Left lung (tissue), 4 donors: ENCODE measurements at regions not wholly inside any gene's neighbourhood (a gene's known extent, or its start where the extent isn't known, plus 50 kb on each side); places are given as distances from the start of the nearest gene placed in this dataset.

Experiments
- ATAC-seq: fragments of 200-7000 bp; cut with Tn5 transposase; one replicate; pipeline ENCODE4 v1.9.1; 2020; ENCODE audit warnings: moderate library complexity
- DNase-seq, 4 donors: peaks; one replicate each; pipeline ENCODE4 v3.0.0-alpha.2; 2013 to 2020
- H3K27ac ChIP-seq, 2 donors: fragments of 200-600 bp; sonication (generic) in 1 of 2; one replicate each; pipeline versions ENCODE4 v1.5.0 to v1.8.0; 2020 to 2021
- H3K27me3 ChIP-seq, 2 donors: fragments of 200-600 bp; sonication (generic) in 1 of 2; one replicate each; pipeline versions ENCODE4 v1.5.0 to v1.8.0; 2020 to 2021
- H3K36me3 ChIP-seq, 2 donors: fragments of 200-600 bp; sonication (generic) in 1 of 2; one replicate each; pipeline versions ENCODE4 v1.5.0 to v1.8.0; 2020 to 2021
- H3K4me1 ChIP-seq, 2 donors: fragments of 200-600 bp; one replicate each; pipeline ENCODE4 v1.8.0; 2021
- H3K4me3 ChIP-seq, 2 donors: fragments of 200-600 bp; sonication (generic) in 1 of 2; one replicate each; pipeline versions ENCODE4 v1.5.0 to v1.8.0; 2020 to 2021; ENCODE audit warnings: mild to moderate bottlenecking in 1 of 2
- H3K9me3 ChIP-seq, 2 donors: fragments of 200-600 bp; sonication (generic) in 1 of 2; one replicate each; pipeline versions ENCODE4 v1.5.0 to v1.8.0; 2020 to 2021
- CTCF ChIP-seq, 2 donors: fragments of 200-600 bp; sonication (generic) in 1 of 2; IDR thresholded peaks; one replicate each; pipeline versions ENCODE4 v1.5.0 to v1.8.0; 2021; ENCODE audit warnings: antibody characterized with exemption in 2 of 2
- intact Hi-C, 2 donors: fragments of 100-400 bp; cut with DNase I; formaldehyde crosslinking; loops; one replicate each; pipeline versions ENCODE4 v1.11.2 to v1.14.2; 2022
- donor health status: DM: no; HTN: yes; CAD: no.
- donor health status: DM: no; HTN: no; CAD: no.

DNA sequence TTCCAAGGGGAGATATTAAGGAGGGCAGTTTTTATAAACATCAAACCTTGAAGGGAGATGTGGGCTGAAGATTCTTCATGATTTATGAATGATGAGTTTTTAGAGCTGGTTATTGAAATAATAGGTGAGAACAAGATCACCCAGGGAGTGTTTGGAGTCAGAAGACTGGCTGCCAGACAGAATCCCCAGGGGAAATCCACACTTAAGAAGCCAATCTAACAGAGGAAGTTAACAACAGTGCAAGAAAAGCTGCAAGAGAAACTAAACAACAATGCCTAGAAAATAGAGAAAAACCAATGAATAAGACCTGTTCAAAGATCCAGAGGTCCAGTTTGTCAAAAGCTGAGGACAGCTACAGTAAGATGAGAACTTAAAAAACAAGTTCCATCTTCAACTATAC, 167.9 kb upstream of the MAN1A1 start:
- no peak for ATAC-seq

DNA sequence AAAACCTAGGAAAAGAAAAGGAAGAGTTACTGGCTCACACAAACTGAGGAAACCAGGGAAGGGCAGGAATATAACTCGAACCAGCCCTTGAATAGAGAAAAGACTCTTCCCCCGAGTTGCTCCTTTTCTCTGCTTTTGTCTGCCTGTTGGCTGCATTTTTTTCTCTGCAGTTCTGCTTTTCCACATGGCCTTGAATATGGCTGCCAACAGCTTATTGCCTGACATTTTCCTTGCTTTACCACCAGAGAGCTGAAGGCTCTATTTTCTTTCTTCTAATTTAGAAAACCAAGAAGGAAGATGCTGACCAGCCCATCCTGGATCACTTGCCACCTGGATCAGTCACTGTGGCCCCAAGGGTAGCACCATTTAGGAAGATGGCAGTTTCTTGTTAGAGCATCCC, 164.8 kb upstream of the MAN1A1 start:
- DNase-seq: no peak
- Histone ChIP-seq H3K27ac (no peak overlapping the region), H3K9me3 (no peaks in the 10 kb centered on the region), H3K36me3 (no peaks in the 10 kb centered on the region), H3K27me3 (no peaks in the 10 kb centered on the region), H3K4me1 (no peaks in the 10 kb centered on the region), H3K4me3 (no peak overlapping the region)
- intact Hi-C loops: no loop called here
- no peak for TF ChIP-seq CTCF (IDR thresholded peaks at IDR 0.05)
- no peak for ATAC-seq

More for the DNA sequence above, 167.9 kb upstream of the MAN1A1 start:
- Histone ChIP-seq H3K27me3 (no peaks in the 10 kb centered on the region), H3K36me3 (no peaks in the 10 kb centered on the region), H3K4me3 (no peak overlapping the region), H3K27ac (no peak overlapping the region), H3K9me3 (no peaks in the 10 kb centered on the region), H3K4me1 (no peaks in the 10 kb centered on the region)
- no peak for TF ChIP-seq CTCF (IDR thresholded peaks at IDR 0.05)
- DNase-seq: no peak
- intact Hi-C loops: no loop called here

- H3K9me3 ChIP-seq: no peaks in the 10 kb centered on the region
- no peak overlapping the region for H3K27ac ChIP-seq
- H3K4me1 ChIP-seq: no peaks in the 10 kb centered on the region
- H3K4me3 ChIP-seq: no peak overlapping the region
- no peaks in the 10 kb centered on the region for H3K36me3 ChIP-seq
- no peak for TF ChIP-seq CTCF (IDR thresholded peaks at IDR 0.05)
- DNase-seq: no peak
- no peaks in the 10 kb centered on the region for H3K27me3 ChIP-seq
- ATAC-seq: no peak
- intact Hi-C loops: no loop called here
Measured at GRCh38 chr6:119511024-119511423, 161.5 kb upstream of the MAN1A1 start.

GRCh38 chr6:119510246-119510645, 160.7 kb upstream of the MAN1A1 start:
- TF ChIP-seq CTCF (IDR thresholded peaks at IDR 0.05): no peak
- intact Hi-C loops: no loop called here

DNA sequence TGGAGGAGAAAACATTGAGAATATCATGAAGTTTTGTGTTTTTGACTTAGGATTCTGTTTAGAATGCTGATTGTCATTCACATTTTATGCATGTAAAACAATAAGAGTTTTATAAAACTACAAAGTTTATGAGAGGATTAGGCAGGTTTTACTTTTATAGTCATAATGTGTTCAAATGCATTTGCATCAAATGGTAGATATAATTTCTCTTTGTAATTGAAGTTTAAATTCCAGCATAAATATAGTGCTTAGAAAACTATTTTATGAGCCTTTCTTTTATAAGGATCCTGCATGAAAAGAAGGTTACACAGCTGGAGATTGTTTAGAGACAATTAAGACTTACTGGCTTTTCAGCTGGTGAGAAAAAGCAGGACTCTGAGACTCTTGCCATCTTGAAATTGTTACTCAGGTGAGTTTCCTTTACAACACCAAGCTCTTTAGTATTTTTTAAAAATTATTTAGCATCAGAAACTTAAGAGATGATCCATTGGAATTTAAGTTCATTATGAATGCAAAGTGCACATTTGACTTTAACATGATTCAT, 157.1 kb upstream of the MAN1A1 start:
- DNase-seq (no peak), ATAC-seq (no peak)
- Histone ChIP-seq H3K9me3 (no peaks in the 10 kb centered on the region), H3K4me3 (no peak overlapping the region), H3K27me3 (no peaks in the 10 kb centered on the region), H3K27ac (no peak overlapping the region), H3K4me1 (no peaks in the 10 kb centered on the region), H3K36me3 (no peaks in the 10 kb centered on the region)
- no peak for TF ChIP-seq CTCF (IDR thresholded peaks at IDR 0.05)
- intact Hi-C loops: no loop called here

More at GRCh38 chr6:119510246-119510645, 160.7 kb upstream of the MAN1A1 start:
- H3K4me3 ChIP-seq: no peak overlapping the region
- DNase-seq: no peak
- H3K27ac ChIP-seq: no peak overlapping the region
- no peak for ATAC-seq
- no peaks in the 10 kb centered on the region for H3K4me1 ChIP-seq
- H3K9me3 ChIP-seq: no peaks in the 10 kb centered on the region
- H3K36me3 ChIP-seq: no peaks in the 10 kb centered on the region
- H3K27me3 ChIP-seq: no peaks in the 10 kb centered on the region
